ENCODE measurements at regions not wholly inside any gene's neighbourhood (a gene's known extent, or its start where the extent isn't known, plus 50 kb on each side); places are given as distances from the start of the nearest gene placed in this dataset.

- no peak for DNase-seq
These were observed 290.0 kb downstream of the MZT1 start for GRCh38 chr13:72437458-72437857.

GRCh38 chr13:72435251-72435650, 292.2 kb downstream of the MZT1 start:
- DNase-seq: no peak

GRCh38 chr13:72431981-72432682, 295.3 kb downstream of the MZT1 start:
- no peak for DNase-seq

GRCh38 chr13:72430923-72431322, 296.5 kb downstream of the MZT1 start:
- DNase-seq: no peak

GRCh38 chr13:72427757-72428528, 299.5 kb downstream of the MZT1 start:
- no peak for DNase-seq

- DNase-seq: no peak
These were observed 303.4 kb downstream of the MZT1 start for GRCh38 chr13:72424059-72424458.

GRCh38 chr13:72415817-72416216, 311.6 kb downstream of the MZT1 start:
- DNase-seq: no peak

GRCh38 chr13:72412481-72412880, 314.9 kb downstream of the MZT1 start:
- DNase-seq: no peak

GRCh38 chr13:72405441-72405840, 322.0 kb downstream of the MZT1 start:
- DNase-seq: no peak

GRCh38 chr13:72403396-72404010, 323.9 kb downstream of the MZT1 start:
- DNase-seq: no peak

GRCh38 chr13:72400856-72401255, 326.6 kb downstream of the MZT1 start:
- DNase-seq: no peak

GRCh38 chr13:72399351-72399750, 328.1 kb downstream of the MZT1 start:
- DNase-seq: no peak

- no peak for DNase-seq
These were observed 330.2 kb downstream of the MZT1 start for GRCh38 chr13:72397265-72397664.

GRCh38 chr13:72390909-72391308, 336.5 kb downstream of the MZT1 start:
- DNase-seq: no peak

GRCh38 chr13:72386138-72386684, 341.2 kb downstream of the MZT1 start:
- no peak for DNase-seq

- no peak for DNase-seq
These were observed 342.6 kb downstream of the MZT1 start for GRCh38 chr13:72384879-72385278.

GRCh38 chr13:72384186-72384823, 343.1 kb downstream of the MZT1 start:
- DNase-seq: no peak

- no peak for DNase-seq
These were observed 343.8 kb downstream of the MZT1 start for GRCh38 chr13:72383646-72384045.

- DNase-seq: no peak
These were observed 347.8 kb downstream of the MZT1 start for GRCh38 chr13:72379581-72379980.

- no peak for DNase-seq
These were observed 359.4 kb downstream of the MZT1 start for GRCh38 chr13:72368031-72368430.

- no peak for DNase-seq
These were observed 380.7 kb downstream of the MZT1 start for GRCh38 chr13:72346716-72347115.

GRCh38 chr13:72342364-72342763, 385.1 kb downstream of the MZT1 start:
- DNase-seq: no peak

GRCh38 chr13:72341904-72342303, 385.5 kb downstream of the MZT1 start:
- DNase-seq: no peak
